H1 (cell line): ENCODE measurements at regions not wholly inside any gene's neighbourhood (a gene's known extent, or its start where the extent isn't known, plus 50 kb on each side); places are given as distances from the start of the nearest gene placed in this dataset.

Source experiments
- CBX5 ChIP-seq: fragments of 300-800, 300-1000 bp; sonication (generic); IDR thresholded peaks from 2 replicates; pipeline ENCODE4 v1.7.1; 2016; ENCODE audit warnings: antibody characterized with exemption, low read length, low read depth
- CHD2 ChIP-seq: IDR thresholded peaks from 2 replicates; pipeline ENCODE4 v1.6.1; 2012; ENCODE audit warnings: low read length, improper control_type of control experiment
- CREB1 ChIP-seq: IDR thresholded peaks from 2 replicates; pipeline ENCODE4 v1.6.1; 2012; ENCODE audit warnings: inconsistent platforms
- FOSL1 ChIP-seq: IDR thresholded peaks from 2 replicates; pipeline ENCODE4 v1.6.1; 2011; ENCODE audit warnings: mild to moderate bottlenecking, low read depth, low read length, moderate library complexity; ENCODE audit not compliant: insufficient read depth
- GABPA ChIP-seq: IDR thresholded peaks from 2 replicates; pipeline ENCODE4 v1.6.1; 2011; ENCODE audit warnings: mild to moderate bottlenecking, low read length, moderate library complexity, borderline replicate concordance; ENCODE audit not compliant: insufficient read depth
- MAFK ChIP-seq: IDR thresholded peaks from 2 replicates; pipeline ENCODE4 v1.6.1; 2012; ENCODE audit warnings: low read depth, mild to moderate bottlenecking, improper control_type of control experiment, low read length
- NRF1 ChIP-seq: IDR thresholded peaks from 2 replicates; pipeline ENCODE4 v1.6.1; 2011; ENCODE audit warnings: mild to moderate bottlenecking, low read depth, low read length, improper control_type of control experiment
- SRF ChIP-seq: IDR thresholded peaks from 2 replicates; pipeline ENCODE4 v1.6.1; 2011; ENCODE audit warnings: mild to moderate bottlenecking, low read depth, low read length, moderate library complexity
- SUZ12 ChIP-seq: fragments of 200-600 bp; sonication (generic); IDR thresholded peaks from 2 replicates; pipeline ENCODE4 v1.6.1; 2012; ENCODE audit warnings: mild to moderate bottlenecking, inconsistent platforms, low read length, moderate library complexity, mixed read lengths
- TF ChIP-seq, protein P1 (sequence below): fragments of 300-600 bp; sonication (generic); IDR thresholded peaks from 2 replicates; pipeline ENCODE4 v1.7.1; 2012; ENCODE audit warnings: low read length, moderate library complexity, mild to moderate bottlenecking, inconsistent platforms; ENCODE audit not compliant: insufficient replicate concordance
- TF ChIP-seq, protein P2 (sequence below): IDR thresholded peaks from 2 replicates; pipeline ENCODE4 v1.6.1; 2012; ENCODE audit warnings: low read length, inconsistent platforms

- TF ChIP-seq, protein P1, sequence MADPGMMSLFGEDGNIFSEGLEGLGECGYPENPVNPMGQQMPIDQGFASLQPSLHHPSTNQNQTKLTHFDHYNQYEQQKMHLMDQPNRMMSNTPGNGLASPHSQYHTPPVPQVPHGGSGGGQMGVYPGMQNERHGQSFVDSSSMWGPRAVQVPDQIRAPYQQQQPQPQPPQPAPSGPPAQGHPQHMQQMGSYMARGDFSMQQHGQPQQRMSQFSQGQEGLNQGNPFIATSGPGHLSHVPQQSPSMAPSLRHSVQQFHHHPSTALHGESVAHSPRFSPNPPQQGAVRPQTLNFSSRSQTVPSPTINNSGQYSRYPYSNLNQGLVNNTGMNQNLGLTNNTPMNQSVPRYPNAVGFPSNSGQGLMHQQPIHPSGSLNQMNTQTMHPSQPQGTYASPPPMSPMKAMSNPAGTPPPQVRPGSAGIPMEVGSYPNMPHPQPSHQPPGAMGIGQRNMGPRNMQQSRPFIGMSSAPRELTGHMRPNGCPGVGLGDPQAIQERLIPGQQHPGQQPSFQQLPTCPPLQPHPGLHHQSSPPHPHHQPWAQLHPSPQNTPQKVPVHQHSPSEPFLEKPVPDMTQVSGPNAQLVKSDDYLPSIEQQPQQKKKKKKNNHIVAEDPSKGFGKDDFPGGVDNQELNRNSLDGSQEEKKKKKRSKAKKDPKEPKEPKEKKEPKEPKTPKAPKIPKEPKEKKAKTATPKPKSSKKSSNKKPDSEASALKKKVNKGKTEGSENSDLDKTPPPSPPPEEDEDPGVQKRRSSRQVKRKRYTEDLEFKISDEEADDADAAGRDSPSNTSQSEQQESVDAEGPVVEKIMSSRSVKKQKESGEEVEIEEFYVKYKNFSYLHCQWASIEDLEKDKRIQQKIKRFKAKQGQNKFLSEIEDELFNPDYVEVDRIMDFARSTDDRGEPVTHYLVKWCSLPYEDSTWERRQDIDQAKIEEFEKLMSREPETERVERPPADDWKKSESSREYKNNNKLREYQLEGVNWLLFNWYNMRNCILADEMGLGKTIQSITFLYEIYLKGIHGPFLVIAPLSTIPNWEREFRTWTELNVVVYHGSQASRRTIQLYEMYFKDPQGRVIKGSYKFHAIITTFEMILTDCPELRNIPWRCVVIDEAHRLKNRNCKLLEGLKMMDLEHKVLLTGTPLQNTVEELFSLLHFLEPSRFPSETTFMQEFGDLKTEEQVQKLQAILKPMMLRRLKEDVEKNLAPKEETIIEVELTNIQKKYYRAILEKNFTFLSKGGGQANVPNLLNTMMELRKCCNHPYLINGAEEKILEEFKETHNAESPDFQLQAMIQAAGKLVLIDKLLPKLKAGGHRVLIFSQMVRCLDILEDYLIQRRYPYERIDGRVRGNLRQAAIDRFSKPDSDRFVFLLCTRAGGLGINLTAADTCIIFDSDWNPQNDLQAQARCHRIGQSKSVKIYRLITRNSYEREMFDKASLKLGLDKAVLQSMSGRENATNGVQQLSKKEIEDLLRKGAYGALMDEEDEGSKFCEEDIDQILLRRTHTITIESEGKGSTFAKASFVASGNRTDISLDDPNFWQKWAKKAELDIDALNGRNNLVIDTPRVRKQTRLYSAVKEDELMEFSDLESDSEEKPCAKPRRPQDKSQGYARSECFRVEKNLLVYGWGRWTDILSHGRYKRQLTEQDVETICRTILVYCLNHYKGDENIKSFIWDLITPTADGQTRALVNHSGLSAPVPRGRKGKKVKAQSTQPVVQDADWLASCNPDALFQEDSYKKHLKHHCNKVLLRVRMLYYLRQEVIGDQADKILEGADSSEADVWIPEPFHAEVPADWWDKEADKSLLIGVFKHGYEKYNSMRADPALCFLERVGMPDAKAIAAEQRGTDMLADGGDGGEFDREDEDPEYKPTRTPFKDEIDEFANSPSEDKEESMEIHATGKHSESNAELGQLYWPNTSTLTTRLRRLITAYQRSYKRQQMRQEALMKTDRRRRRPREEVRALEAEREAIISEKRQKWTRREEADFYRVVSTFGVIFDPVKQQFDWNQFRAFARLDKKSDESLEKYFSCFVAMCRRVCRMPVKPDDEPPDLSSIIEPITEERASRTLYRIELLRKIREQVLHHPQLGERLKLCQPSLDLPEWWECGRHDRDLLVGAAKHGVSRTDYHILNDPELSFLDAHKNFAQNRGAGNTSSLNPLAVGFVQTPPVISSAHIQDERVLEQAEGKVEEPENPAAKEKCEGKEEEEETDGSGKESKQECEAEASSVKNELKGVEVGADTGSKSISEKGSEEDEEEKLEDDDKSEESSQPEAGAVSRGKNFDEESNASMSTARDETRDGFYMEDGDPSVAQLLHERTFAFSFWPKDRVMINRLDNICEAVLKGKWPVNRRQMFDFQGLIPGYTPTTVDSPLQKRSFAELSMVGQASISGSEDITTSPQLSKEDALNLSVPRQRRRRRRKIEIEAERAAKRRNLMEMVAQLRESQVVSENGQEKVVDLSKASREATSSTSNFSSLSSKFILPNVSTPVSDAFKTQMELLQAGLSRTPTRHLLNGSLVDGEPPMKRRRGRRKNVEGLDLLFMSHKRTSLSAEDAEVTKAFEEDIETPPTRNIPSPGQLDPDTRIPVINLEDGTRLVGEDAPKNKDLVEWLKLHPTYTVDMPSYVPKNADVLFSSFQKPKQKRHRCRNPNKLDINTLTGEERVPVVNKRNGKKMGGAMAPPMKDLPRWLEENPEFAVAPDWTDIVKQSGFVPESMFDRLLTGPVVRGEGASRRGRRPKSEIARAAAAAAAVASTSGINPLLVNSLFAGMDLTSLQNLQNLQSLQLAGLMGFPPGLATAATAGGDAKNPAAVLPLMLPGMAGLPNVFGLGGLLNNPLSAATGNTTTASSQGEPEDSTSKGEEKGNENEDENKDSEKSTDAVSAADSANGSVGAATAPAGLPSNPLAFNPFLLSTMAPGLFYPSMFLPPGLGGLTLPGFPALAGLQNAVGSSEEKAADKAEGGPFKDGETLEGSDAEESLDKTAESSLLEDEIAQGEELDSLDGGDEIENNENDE, result no peak
- no peak for TF ChIP-seq MAFK
- no peak for TF ChIP-seq NRF1
- no peak for TF ChIP-seq FOSL1
- no peak for TF ChIP-seq CHD2
- no peak for TF ChIP-seq CBX5
- TF ChIP-seq GABPA, result no peak
- TF ChIP-seq SUZ12, result no peak
- TF ChIP-seq, protein P2, sequence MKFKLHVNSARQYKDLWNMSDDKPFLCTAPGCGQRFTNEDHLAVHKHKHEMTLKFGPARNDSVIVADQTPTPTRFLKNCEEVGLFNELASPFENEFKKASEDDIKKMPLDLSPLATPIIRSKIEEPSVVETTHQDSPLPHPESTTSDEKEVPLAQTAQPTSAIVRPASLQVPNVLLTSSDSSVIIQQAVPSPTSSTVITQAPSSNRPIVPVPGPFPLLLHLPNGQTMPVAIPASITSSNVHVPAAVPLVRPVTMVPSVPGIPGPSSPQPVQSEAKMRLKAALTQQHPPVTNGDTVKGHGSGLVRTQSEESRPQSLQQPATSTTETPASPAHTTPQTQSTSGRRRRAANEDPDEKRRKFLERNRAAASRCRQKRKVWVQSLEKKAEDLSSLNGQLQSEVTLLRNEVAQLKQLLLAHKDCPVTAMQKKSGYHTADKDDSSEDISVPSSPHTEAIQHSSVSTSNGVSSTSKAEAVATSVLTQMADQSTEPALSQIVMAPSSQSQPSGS, result no peak
- no peak for TF ChIP-seq SRF
- TF ChIP-seq CREB1, result no peak
Measured at GRCh38 chr10:29089091-29089490, 199.8 kb upstream of the LYZL1 start (continued).
